GM18508 (cell line): ENCODE measurements at regions not wholly inside any gene's neighbourhood (a gene's known extent, or its start where the extent isn't known, plus 50 kb on each side); places are given as distances from the start of the nearest gene placed in this dataset.

ENCODE experiments used
- ATAC-seq: cut with Tn5 transposase; IDR thresholded peaks from one replicate; pipeline ENCODE4 v1.9.1; 2021; ENCODE audit warnings: moderate number of reproducible peaks; ENCODE audit not compliant: insufficient read depth, unreplicated experiment

DNA sequence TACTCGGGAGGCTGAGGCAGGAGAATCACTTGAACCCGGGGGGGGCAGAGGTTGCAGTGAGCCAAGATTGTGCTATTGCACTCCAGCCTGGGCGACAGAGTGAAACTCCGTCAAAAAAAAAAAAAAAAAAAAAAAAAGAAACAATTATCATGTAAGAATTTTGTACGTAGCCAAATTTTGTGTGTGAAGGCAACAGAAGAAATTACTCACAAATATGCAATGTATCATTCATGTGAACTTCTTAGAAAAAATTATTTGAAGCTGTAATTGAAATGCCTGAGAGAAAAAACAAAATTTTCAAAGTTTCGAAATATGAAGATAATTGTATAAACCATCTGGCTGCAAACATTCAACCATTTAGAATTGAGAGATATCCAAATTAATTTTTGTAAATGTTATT, 204.8 kb upstream of the PARD3B start:
- ATAC-seq: no peak

DNA sequence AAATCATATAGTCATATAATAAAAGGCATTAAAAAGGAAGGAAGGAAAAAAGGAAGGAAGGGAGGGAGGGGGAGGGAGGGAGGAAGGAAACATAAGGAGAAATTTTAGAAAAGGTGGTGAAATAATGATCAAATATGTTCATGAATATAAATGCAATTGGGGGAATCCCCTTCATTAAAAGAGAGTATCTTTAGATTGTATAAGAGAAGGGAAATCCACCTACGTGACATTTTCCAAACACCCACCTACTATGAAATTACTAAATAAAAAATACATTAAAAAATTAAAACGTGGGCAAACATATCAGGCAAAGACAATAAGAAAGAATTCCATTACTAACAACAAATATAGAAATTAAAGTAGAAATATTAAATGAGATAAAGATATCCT, 203.4 kb upstream of the PARD3B start:
- no peak for ATAC-seq

DNA sequence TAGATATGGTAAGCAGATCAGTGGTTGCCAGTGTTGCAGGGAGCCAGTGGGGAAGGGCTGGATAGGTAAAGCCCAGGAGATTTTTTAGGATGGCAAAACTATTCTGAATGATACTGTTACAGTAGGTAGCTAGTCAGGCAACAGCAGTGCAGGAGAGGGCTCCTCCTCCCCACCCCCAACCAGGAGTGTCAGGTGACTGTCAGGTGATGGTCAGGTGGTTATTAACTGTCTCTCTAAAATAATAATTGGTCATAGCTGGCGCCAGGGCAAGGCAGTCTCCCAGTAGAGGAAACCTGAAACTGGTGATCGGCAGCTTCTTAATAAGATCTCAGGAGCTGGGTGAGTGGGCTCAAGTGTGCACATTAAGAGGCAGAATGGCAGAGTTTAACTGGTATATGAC, 201.6 kb upstream of the PARD3B start:
- ATAC-seq: no peak

DNA sequence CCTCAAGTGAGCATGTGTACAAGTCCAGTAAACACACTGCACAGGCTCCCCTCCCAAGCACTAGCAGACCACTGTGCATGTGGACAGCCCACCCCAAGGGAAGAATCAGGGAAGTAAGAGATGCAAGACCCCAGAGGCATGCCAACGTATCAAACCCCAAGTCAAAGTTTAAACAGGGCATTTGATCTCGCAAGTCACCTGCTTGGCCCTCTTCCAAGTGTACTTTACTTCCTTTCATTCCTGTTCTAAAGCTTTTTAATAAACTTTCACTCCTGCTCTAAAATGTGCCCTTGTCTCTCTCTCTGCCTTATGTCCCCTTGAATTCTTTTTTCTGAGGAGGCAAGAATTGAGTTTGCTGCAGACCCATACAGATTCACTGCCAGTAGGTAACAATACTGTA, 201.2 kb upstream of the PARD3B start:
- ATAC-seq: no peak

DNA sequence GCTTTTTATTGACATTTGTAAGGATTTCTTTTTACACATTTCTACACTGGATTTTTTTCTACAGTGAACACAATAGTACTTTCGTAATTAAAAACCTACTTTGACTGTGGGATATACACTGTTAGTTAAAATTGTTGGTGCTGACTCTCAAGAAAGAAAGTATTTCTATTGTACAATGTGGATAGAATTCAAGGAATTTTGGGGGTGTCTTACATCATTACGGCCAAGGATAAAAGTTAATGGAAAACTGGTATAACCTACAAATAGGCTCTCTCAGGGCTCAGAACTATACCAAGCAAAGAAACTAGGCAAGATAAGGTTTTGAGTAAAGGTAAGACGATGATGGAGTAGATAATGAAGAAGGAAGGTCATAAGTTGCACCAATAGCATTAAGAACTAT, 198.4 kb upstream of the PARD3B start:
- ATAC-seq: no peak

DNA sequence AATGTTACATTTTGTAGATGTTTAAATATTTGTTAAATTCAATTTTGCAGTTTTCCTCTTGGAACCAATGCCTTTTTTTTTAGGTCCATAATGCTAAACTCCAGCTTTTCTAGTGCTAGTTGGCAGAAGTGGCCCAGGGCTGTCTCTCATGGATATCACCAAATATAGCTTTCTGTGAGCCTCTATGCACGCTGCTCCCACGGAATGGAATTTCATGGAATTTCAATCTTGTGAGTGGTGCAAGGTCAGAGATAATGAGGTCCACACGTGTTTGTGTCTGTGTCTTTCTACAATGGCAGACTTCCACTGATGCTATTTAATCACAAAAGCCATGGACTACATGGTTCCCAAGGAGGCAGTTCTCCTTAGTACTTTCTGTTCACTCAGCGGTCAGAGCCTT, 191.5 kb upstream of the PARD3B start:
- ATAC-seq: no peak

DNA sequence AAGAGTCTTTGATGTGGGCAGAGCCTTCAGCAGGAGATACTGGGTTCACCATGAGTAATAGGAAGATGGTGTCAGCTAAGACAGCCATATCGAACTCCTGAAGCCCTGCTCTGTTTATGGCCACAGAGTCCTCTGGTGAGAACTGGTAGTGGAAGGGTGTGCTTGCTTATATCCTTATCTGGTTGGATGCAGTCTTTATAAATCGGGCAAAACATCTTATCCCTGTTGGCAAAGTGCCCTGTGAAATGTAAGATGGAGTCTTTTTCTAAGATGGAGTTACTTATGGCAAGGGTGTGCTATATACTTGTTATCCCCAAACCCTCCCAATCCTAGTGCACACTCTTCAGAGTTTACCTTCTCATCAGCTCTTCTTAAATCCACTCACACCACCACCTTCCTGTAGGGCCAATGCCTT, 190.8 kb upstream of the PARD3B start:
- ATAC-seq: no peak

DNA sequence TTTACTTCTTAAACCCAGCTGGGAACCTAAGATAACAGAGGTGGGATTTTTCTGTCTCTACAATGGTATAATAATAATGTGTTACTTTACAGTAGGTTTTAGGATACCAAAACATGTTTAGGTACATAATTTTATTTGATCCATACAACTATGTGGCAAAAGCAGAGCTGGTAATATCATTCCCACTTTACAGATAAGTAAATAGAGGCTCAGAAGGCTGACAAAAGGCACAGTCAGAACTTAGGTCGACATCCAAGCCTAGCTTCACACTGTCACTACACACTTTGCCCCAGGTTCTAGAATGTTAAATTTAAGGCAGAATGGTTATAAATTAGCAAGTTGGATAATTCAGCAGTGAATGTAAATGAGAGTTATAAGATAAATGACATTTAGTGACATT, 189.6 kb upstream of the PARD3B start:
- no peak for ATAC-seq

DNA sequence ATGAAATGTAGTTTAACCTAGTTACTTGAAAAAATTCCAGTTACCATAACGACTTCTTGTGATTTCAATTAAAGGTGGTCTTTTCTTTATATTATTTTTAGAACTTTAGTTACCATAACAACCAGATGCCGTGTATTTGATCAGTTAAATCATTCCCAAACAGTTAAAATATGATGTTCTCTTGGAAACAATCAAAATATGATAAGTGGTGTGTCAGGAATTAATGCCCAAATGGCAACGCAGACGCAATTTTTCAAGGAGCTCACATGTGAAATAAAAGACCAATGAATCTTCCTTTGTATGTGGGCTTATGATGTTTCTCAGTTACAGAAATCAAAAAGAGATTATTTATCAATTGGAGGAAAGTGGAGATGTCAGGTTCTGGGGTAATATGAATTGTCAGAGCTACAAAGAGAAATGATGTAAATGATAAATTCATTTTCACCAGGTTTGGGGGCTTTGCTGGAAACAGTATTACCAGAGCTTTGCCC, 189.1 kb upstream of the PARD3B start:
- ATAC-seq: no peak

DNA sequence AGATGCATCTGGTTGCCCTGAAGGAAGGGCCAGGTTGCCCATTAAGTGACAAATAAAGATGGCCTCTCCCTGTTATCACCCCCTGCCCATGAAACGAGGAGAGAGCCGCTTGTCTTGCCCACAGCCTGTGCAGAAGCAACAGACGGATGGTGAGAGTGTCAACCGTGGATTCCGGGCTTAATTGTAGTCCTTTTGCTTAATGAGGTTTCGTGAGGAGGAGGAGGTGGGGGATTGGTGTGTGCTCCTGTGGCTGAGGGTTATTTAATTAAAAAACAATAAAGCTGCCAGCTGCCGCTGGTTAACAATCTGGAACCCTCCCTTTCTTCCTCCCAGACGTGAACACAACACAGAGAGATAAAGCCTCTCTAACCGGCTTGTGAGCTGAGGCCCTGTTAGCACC, 188.0 kb upstream of the PARD3B start:
- ATAC-seq: no peak

DNA sequence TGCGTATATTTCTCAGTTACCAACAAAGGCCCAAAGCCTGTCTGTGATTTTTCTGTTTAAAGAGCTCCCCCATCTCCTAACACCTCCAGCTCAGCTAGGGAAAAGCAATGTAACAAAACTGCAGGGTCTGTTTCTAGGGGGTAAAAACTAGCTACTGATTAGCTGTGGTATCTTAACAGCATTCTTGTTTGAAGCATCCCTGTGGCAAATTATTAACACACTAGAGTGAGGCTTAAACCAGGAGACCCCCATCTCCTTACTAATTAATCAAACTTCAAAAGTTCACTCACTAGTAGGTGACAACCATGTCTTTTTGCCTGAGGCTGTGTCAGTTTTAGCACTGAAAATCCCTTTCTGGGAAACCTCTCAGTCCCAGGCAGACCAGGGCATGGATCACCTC, 186.2 kb upstream of the PARD3B start:
- ATAC-seq: no peak

DNA sequence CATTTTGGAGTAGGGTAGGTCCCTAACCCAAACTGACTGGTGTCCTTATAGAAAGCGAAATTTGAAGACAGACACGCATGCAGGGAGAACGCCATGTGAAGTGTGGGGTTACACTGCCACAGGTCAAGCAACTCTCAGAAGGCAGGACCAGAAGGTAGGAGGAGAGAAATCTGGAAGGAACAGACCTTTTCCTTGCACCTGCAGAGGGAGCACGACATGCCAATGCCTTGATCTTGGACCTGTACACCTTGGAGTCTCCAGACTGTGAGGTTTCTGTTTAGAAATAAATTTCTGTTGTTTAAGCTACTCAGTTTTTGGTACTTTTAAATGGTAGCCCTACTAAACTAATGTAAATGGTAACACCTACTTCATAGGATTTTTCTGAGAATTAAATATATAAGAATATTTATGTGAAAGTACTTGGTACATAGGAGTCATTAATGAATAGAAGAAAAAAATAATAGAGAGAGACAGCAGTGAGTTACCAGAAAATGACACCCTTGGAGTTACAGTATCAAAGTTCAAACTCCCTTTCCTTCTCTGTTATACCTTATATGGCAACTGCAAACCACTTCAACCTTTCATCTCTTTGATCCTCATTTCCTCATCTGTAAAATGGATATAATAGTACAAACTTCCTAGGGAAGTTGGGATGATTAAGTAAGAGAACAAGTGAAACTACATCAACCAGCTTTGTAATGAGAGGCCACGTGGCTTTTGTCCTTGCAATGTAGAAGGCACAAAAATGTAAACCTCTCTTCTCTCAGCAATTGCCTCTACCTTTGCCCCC, 184.9 kb upstream of the PARD3B start:
- no peak for ATAC-seq

DNA sequence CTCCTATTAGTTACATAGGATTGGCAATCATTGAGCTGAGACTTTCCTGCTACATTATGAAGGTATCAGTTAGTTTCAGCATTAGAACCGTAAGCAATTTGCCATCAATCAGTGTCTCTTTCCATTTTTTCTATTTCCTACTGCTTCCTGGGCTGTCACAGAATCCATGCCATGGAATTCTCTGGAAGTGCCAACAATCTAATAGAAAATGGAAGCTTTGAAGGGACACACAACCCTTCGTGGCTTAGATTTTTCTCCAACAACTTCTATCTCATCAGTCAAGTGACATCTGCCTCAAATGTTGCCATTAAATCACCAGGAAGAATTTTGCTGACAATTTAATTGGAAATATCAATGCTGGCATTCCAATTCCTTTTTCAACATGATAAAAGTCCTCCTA, 183.5 kb upstream of the PARD3B start:
- ATAC-seq: no peak

DNA sequence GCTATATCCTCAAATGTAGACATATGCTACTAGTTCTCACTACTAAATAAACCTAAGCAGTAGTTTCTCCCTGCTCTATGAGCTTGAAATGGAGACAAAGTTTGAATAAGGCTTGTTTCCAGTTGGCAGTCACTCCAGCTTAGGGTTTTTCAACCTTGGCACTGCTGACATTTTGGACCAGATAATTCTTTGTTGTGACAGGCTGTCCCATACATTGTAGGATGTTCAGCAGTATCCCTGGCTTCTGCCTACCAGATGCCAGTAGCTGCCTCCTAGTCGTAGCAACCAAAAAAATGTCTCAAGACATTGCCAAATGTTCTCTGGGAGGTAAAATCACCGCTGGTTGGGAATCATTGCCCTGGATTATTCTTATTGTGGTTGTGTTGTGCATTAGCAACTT, 182.7 kb upstream of the PARD3B start:
- ATAC-seq: no peak

DNA sequence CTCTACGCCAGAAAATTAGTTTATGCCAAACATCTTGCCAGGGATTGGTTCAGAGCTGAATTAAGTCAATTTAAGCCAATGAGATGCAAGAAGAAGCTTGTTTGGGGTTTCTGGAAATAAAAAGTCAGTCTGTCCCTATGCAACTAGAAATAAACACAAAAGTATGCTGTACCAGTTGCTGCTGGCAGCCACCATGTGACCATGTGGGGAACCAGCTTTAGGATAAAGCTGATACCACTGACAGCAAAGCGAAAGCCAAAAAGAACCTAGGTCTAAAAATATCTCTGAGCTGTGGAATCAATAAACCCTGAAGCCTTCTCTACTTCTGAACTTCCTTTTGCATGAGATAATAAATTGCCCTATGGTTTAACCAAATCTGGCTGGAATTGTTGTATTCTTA, 181.8 kb upstream of the PARD3B start:
- no peak for ATAC-seq

DNA sequence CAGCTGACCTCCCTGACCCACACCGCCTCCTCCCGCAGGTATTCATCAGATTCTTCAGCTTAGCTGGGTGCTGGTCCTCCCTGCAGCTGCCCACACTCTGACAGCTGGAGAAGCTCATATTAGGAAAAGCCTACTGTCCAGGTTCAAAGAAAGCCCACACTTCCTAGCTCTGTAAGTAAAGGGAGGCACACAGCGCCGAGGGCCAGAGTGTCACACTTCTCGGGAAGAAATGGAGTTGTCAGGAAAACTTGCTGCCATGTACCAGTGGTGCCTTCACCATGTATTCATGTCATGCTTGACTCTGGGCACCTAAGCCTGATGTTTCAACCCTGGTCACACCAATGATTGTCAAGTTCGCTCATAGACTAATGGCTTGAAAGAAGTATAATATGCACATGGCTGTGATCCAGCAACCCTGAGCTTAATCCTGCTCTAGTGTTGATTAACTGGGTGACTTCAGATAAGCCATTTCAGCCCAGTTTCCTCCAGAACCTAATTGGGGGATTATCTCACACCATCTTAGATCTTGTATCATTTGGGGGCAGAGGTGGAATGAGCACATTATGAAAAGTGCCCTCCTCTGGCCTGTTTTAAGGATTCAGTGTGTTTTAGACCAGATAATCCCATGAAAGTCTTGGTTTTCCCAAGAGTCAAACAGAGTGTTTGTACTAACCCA, 180.3 kb upstream of the PARD3B start:
- no peak for ATAC-seq

DNA sequence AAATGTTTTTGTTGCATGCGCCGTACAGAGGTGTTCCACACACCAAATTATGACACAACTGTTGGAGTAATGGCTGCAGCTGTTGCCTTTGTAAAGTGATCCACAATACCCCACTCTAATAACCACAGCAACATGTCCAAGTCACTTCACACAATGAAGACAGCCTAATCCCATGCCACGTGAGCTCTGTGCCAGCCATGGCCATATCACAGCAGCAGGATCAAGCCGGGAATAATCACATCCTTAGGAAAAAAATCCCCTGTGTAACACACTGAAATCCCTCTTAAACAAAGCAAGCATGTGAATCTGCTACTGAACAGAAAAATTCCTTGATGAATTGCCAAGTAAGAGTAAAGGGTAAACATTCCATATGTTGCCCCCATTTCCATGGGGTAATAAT, 179.5 kb upstream of the PARD3B start:
- ATAC-seq: no peak

DNA sequence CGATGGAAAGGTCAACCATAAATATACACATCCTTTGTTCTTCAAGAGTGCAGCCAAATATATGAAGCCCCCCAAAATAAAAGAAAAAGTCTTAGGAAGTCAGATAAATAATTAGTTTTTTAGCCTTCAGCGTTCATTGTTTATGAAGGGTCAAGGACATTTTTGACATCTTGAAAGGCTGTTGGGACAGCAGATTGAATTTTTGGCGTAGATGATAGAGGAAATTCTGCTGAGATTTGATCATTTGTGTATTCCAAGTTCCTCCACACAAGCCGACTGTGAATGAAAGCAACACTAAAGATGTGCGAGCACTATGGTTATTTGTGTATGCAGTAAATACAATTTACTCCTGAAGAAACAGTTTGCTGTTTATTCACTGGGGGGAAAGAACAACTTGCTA, 177.8 kb upstream of the PARD3B start:
- ATAC-seq: no peak

DNA sequence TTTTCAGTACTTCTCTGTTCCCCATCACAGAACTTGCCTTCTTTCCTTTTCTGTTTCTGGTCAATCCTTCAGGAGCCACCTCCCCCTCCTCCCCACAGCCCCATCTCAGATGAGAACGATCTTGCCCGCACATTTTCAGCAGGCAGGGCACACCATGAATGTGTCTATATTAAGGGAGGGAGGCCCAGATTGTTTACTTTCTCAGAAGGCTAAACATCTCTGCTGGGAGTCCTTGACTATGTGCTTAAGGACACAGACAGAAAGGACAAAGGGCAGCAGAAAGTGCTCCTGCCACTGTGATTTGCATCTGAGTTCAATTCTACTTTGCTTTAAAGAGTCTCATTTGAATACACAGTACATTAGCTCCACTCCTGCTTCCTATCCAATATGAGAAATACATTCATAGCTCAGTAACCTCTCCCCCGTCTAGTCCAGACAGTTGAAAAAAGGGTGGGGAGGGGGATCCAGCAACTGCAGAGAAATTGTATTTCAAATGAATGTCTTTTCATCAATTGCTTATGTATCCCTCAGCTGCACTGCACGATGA, 175.0 kb upstream of the PARD3B start:
- no peak for ATAC-seq

DNA sequence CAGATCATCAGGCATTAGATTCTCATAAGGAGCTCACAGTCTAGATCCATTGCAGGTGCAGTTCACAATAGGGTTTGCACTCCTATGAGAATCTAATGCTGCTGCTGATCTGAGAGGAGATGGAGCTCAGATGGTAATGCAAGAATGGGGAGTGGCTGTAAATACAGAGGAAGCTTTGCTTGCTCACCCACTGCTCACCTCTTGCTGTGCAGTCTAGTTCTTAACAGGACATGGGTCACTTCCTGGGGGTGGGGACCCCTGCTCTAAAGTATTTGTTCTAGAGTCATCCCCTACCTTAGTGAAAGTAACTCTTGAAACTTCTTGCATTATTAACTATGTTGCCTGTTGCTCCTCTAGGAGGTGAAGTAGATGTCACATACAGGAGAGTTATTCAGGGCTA, 171.3 kb upstream of the PARD3B start:
- no peak for ATAC-seq

DNA sequence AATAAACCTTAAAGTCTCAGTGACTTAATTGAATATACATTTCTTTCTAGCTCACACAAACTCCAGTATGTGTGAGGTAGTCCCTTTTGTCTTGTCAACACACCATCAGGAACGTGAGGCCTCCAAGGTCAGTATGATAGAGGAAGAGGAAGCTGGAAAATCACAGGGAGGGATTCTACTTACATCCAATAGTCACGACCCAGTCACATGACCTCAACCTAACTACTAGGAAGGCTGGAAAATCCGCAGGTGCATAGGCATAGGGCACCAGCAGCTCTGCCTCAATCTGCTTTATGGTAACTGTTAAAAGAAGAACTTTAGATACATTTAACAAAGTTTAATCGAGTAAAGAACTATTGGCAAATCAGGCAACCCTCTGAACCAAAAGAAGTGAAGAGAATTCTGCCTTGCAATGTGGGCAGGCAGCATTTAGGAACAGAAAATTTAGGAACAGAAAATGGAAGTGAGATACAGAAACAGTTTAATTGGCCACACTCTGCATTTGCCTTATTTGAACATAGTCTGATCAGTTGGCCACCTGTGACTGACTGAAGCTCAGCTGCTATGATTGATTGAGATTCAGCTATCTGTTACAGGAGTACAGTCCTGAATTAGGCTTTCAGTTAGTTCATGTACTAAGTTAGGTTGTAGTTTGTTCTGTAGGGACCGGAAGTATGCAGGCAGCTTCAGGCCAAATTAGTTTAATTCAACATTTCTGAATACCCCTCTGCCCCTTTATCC, 165.0 kb upstream of the PARD3B start:
- no peak for ATAC-seq
